K562 (cell line): ENCODE measurements at regions not wholly inside any gene's neighbourhood (a gene's known extent, or its start where the extent isn't known, plus 50 kb on each side); places are given as distances from the start of the nearest gene placed in this dataset.
"Not testable (repeated sequence)": the region's sequence is repeated elsewhere in the genome, so short reads cannot be mapped to it uniquely, and the experiment has no call there.

ENCODE experiments used
- HDAC2 ChIP-seq: fragments of 450-650 bp; IDR thresholded peaks from 2 replicates; pipeline ENCODE4 v1.6.1; 2016; ENCODE audit warnings: mild to moderate bottlenecking
- JUNB ChIP-seq: fragments of 450-650 bp; formaldehyde crosslinking; conservative IDR thresholded peaks from 2 replicates; pipeline ENCODE4 v1.4.0; 2020; ENCODE audit warnings: mild to moderate bottlenecking
- TF ChIP-seq, protein P1 (sequence below), 2 experiments: fragments of 450-650 bp; formaldehyde crosslinking in 1 of 2; IDR thresholded peaks; 2 replicates each; pipeline versions ENCODE4 v1.4.0 to v1.6.1; 2014 to 2020; ENCODE audit warnings: mild to moderate bottlenecking in 2 of 2, borderline replicate concordance in 1 of 2, low read depth in 1 of 2

DNA sequence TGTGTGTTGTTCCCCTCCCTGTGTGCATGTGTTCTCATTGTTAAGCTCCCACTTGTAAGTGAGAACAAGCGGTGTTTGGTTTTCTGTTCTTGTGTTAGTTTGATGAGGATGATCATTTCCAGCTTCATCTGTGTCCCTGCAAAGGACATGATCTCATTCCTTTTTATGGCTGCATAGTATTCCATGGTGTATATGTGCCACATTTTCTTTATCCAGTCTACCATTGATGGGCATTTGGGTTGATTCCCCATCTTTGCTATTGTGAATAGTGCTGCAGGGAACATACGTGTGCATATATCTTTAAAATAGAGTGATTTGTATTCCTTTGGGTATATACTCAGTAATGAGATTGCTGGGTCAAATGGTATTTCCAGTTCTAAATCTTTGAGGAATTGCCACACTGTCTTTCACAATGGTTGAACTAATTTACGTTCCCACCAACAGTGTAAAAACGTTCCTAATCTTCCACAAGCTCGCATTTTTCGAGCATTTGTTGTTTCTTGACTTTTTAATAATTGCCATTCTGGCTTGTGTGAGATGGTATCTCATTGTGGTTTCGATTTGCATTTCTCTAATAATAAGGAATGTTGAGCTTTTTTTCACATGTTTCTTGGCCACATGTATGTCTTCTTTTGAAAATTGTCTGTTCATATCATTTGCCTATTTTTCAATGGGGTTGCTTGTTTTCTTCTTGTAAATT lies 60.6 kb upstream of the PPP1R12A start:
- TF ChIP-seq JUNB (CRISPR knock-in tag); HDAC2: not testable (repeated sequence)
- TF ChIP-seq, protein P1, sequence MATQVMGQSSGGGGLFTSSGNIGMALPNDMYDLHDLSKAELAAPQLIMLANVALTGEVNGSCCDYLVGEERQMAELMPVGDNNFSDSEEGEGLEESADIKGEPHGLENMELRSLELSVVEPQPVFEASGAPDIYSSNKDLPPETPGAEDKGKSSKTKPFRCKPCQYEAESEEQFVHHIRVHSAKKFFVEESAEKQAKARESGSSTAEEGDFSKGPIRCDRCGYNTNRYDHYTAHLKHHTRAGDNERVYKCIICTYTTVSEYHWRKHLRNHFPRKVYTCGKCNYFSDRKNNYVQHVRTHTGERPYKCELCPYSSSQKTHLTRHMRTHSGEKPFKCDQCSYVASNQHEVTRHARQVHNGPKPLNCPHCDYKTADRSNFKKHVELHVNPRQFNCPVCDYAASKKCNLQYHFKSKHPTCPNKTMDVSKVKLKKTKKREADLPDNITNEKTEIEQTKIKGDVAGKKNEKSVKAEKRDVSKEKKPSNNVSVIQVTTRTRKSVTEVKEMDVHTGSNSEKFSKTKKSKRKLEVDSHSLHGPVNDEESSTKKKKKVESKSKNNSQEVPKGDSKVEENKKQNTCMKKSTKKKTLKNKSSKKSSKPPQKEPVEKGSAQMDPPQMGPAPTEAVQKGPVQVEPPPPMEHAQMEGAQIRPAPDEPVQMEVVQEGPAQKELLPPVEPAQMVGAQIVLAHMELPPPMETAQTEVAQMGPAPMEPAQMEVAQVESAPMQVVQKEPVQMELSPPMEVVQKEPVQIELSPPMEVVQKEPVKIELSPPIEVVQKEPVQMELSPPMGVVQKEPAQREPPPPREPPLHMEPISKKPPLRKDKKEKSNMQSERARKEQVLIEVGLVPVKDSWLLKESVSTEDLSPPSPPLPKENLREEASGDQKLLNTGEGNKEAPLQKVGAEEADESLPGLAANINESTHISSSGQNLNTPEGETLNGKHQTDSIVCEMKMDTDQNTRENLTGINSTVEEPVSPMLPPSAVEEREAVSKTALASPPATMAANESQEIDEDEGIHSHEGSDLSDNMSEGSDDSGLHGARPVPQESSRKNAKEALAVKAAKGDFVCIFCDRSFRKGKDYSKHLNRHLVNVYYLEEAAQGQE (IDR thresholded peaks at IDR 0.05; ENCODE audit: borderline replicate concordance) = not testable (repeated sequence)
- TF ChIP-seq, protein P1 (CRISPR knock-in tag; IDR thresholded peaks at IDR 0.05; ENCODE audit: low read depth) = not testable (repeated sequence)
